HepG2 (cell line): ENCODE measurements at regions not wholly inside any gene's neighbourhood (a gene's known extent, or its start where the extent isn't known, plus 50 kb on each side); places are given as distances from the start of the nearest gene placed in this dataset.

ENCODE experiments used
- THYN1 ChIP-seq: sonication (generic); formaldehyde crosslinking; IDR thresholded peaks from 2 replicates; pipeline ENCODE4 v1.8.1; 2023; ENCODE audit warnings: low read depth, mild to moderate bottlenecking, moderate library complexity, missing genetic modification reagents, borderline replicate concordance
- ZNF543 ChIP-seq: sonication (generic); formaldehyde crosslinking; IDR thresholded peaks from 2 replicates; pipeline ENCODE4 v1.4.0; 2020; ENCODE audit warnings: mild to moderate bottlenecking, missing genetic modification reagents
- ZNF577 ChIP-seq: sonication (generic); formaldehyde crosslinking; IDR thresholded peaks from 2 replicates; pipeline ENCODE4 v1.4.0; 2020; ENCODE audit warnings: mild to moderate bottlenecking, low read depth, missing genetic modification reagents, borderline replicate concordance
- ZNF644 ChIP-seq: IDR thresholded peaks from 2 replicates; pipeline ENCODE4 v1.6.1; 2016; ENCODE audit warnings: low read depth
- TF ChIP-seq, protein P1 (sequence below): sonication (generic); formaldehyde crosslinking; IDR thresholded peaks from 2 replicates; pipeline ENCODE4 v1.5.0; 2020; ENCODE audit warnings: mild to moderate bottlenecking, missing genetic modification reagents, borderline replicate concordance

- TF ChIP-seq ZNF543 (CRISPR knock-in tag): no peak
- TF ChIP-seq ZNF577 (CRISPR knock-in tag): no peak
- no peak for TF ChIP-seq ZNF644 (CRISPR knock-in tag)
- TF ChIP-seq, protein P1, sequence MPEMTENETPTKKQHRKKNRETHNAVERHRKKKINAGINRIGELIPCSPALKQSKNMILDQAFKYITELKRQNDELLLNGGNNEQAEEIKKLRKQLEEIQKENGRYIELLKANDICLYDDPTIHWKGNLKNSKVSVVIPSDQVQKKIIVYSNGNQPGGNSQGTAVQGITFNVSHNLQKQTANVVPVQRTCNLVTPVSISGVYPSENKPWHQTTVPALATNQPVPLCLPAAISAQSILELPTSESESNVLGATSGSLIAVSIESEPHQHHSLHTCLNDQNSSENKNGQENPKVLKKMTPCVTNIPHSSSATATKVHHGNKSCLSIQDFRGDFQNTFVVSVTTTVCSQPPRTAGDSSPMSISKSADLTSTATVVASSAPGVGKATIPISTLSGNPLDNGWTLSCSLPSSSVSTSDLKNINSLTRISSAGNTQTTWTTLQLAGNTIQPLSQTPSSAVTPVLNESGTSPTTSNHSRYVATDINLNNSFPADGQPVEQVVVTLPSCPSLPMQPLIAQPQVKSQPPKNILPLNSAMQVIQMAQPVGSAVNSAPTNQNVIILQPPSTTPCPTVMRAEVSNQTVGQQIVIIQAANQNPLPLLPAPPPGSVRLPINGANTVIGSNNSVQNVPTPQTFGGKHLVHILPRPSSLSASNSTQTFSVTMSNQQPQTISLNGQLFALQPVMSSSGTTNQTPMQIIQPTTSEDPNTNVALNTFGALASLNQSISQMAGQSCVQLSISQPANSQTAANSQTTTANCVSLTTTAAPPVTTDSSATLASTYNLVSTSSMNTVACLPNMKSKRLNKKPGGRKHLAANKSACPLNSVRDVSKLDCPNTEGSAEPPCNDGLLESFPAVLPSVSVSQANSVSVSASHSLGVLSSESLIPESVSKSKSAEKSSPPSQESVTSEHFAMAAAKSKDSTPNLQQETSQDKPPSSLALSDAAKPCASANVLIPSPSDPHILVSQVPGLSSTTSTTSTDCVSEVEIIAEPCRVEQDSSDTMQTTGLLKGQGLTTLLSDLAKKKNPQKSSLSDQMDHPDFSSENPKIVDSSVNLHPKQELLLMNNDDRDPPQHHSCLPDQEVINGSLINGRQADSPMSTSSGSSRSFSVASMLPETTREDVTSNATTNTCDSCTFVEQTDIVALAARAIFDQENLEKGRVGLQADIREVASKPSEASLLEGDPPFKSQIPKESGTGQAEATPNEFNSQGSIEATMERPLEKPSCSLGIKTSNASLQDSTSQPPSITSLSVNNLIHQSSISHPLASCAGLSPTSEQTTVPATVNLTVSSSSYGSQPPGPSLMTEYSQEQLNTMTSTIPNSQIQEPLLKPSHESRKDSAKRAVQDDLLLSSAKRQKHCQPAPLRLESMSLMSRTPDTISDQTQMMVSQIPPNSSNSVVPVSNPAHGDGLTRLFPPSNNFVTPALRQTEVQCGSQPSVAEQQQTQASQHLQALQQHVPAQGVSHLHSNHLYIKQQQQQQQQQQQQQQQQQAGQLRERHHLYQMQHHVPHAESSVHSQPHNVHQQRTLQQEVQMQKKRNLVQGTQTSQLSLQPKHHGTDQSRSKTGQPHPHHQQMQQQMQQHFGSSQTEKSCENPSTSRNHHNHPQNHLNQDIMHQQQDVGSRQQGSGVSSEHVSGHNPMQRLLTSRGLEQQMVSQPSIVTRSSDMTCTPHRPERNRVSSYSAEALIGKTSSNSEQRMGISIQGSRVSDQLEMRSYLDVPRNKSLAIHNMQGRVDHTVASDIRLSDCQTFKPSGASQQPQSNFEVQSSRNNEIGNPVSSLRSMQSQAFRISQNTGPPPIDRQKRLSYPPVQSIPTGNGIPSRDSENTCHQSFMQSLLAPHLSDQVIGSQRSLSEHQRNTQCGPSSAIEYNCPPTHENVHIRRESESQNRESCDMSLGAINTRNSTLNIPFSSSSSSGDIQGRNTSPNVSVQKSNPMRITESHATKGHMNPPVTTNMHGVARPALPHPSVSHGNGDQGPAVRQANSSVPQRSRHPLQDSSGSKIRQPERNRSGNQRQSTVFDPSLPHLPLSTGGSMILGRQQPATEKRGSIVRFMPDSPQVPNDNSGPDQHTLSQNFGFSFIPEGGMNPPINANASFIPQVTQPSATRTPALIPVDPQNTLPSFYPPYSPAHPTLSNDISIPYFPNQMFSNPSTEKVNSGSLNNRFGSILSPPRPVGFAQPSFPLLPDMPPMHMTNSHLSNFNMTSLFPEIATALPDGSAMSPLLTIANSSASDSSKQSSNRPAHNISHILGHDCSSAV (CRISPR knock-in tag): no peak
- TF ChIP-seq THYN1 (CRISPR knock-in tag): no peak
- TF ChIP-seq, all 625 proteins: peak for 0
These were observed 145.4 kb upstream of the NEBL start (continued) for GRCh38 chr10:21042536-21042935.
